Prostate gland (tissue), 2 donors: ENCODE measurements at regions not wholly inside any gene's neighbourhood (a gene's known extent, or its start where the extent isn't known, plus 50 kb on each side); places are given as distances from the start of the nearest gene placed in this dataset.

ENCODE experiments used
- POLR2A ChIP-seq: fragments of 450-650 bp; IDR thresholded peaks from one replicate; pipeline ENCODE4 v1.6.1; 2016; ENCODE audit warnings: antibody characterized with exemption, mild to moderate bottlenecking
- POLR2AphosphoS5 ChIP-seq: sonication (generic); formaldehyde crosslinking; IDR thresholded peaks from one replicate; pipeline ENCODE4 v1.6.1; 2017; ENCODE audit warnings: antibody characterized with exemption
- TF ChIP-seq, protein P1 (sequence below), 4 experiments: fragments of 200-600 bp in 2 of 4; fragments of 450-650 bp in 2 of 4; sonication (generic) in 2 of 4; IDR thresholded peaks; 1 replicate in 3 of 4; 2 replicates in 1 of 4; pipeline ENCODE4 v1.5.1; 2016 to 2019; ENCODE audit warnings: antibody characterized with exemption in 4 of 4, mild to moderate bottlenecking in 2 of 4, moderate library complexity in 2 of 4

DNA sequence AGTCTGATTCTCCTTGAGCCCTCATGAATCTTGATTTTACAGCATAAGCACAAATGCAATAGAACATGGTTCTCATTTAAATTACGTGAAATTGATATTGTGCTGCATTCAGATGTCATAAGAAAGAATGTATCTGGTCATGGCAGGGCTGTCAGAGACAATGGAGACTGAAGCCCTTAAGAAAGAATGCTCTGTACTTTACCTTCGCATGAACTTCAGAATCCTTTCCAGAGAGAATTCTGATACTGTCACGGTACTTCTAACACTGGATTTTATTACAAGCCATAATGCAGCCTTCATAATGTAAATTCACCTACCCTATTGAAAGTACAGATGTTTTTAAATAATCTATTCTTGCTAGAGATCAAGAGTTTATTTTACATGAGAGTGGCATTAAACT is 677.9 kb upstream of the ADGRL3 start:
- TF ChIP-seq, protein P1, sequence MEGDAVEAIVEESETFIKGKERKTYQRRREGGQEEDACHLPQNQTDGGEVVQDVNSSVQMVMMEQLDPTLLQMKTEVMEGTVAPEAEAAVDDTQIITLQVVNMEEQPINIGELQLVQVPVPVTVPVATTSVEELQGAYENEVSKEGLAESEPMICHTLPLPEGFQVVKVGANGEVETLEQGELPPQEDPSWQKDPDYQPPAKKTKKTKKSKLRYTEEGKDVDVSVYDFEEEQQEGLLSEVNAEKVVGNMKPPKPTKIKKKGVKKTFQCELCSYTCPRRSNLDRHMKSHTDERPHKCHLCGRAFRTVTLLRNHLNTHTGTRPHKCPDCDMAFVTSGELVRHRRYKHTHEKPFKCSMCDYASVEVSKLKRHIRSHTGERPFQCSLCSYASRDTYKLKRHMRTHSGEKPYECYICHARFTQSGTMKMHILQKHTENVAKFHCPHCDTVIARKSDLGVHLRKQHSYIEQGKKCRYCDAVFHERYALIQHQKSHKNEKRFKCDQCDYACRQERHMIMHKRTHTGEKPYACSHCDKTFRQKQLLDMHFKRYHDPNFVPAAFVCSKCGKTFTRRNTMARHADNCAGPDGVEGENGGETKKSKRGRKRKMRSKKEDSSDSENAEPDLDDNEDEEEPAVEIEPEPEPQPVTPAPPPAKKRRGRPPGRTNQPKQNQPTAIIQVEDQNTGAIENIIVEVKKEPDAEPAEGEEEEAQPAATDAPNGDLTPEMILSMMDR (IDR thresholded peaks at IDR 0.05): no peak
- TF ChIP-seq POLR2A (no peak), POLR2AphosphoS5 (no peak)
